SU-DHL-6 (cell line): ENCODE measurements at regions not wholly inside any gene's neighbourhood (a gene's known extent, or its start where the extent isn't known, plus 50 kb on each side); places are given as distances from the start of the nearest gene placed in this dataset.

Experiments used
- CTCF ChIP-seq: fragments of 200-600 bp; sonication (generic); IDR thresholded peaks from one replicate; pipeline ENCODE4 v1.5.1; 2017; ENCODE audit warnings: antibody characterized with exemption, mild to moderate bottlenecking, low read length, moderate library complexity; ENCODE audit not compliant: insufficient read depth, poor library complexity, severe bottlenecking
- EZH2phosphoT487 ChIP-seq: fragments of 200-600 bp; sonication (generic), shearing (Covaris generic); conservative IDR thresholded peaks from 2 replicates; pipeline ENCODE4 v1.6.1; 2018; ENCODE audit warnings: mild to moderate bottlenecking, antibody characterized with exemption, low read length, moderate library complexity, mixed read lengths

- TF ChIP-seq CTCF: no peak
- no peak for TF ChIP-seq EZH2phosphoT487
These were observed 196.2 kb upstream of the NSMCE3 start for GRCh38 chr15:29465816-29466215.
